Panc1 (cell line): ENCODE measurements at regions not wholly inside any gene's neighbourhood (a gene's known extent, or its start where the extent isn't known, plus 50 kb on each side); places are given as distances from the start of the nearest gene placed in this dataset.

Experiments
- CTCF ChIP-seq: fragments of 450-650 bp; IDR thresholded peaks from 2 replicates; pipeline ENCODE4 v1.5.1; 2017; ENCODE audit warnings: mild to moderate bottlenecking
- POLR2AphosphoS5 ChIP-seq: IDR thresholded peaks from 2 replicates; pipeline ENCODE4 v1.6.1; 2012; ENCODE audit warnings: mild to moderate bottlenecking, low read depth, low read length, moderate library complexity

- TF ChIP-seq CTCF (no peak), POLR2AphosphoS5 (no peak)
Observed at GRCh38 chr10:44747593-44748172, 163.5 kb upstream of the TMEM72 start.
